Loucy (cell line): ENCODE measurements at regions not wholly inside any gene's neighbourhood (a gene's known extent, or its start where the extent isn't known, plus 50 kb on each side); places are given as distances from the start of the nearest gene placed in this dataset.

Experiments
- H2AFZ ChIP-seq: fragments of 200-600 bp; sonication (generic); 2 replicates; pipeline ENCODE4 v1.6.0; 2016; ENCODE audit warnings: antibody characterized with exemption, mild to moderate bottlenecking, low read length, moderate library complexity
- H3F3A ChIP-seq: fragments of 200-600 bp; 2 replicates; pipeline ENCODE4 v1.6.0; 2016; ENCODE audit warnings: antibody characterized with exemption, low read depth, mild to moderate bottlenecking
- H3K27me3 ChIP-seq: fragments of 200-600 bp; sonication (generic); 2 replicates; pipeline ENCODE4 v1.6.1; 2014; ENCODE audit warnings: low read length, mild to moderate bottlenecking; ENCODE audit not compliant: insufficient read depth, poor library complexity, severe bottlenecking
- H3K36me3 ChIP-seq: fragments of 200-600 bp; sonication (generic); 2 replicates; pipeline ENCODE4 v1.6.1; 2016; ENCODE audit warnings: low read length; ENCODE audit not compliant: insufficient read depth
- H3K4me1 ChIP-seq: fragments of 200-600 bp; sonication (generic); 2 replicates; pipeline ENCODE4 v1.5.1; 2014; ENCODE audit warnings: low read length, mild to moderate bottlenecking; ENCODE audit not compliant: insufficient read depth, poor library complexity, severe bottlenecking
- H3K4me2 ChIP-seq: fragments of 200-600 bp; sonication (generic); 2 replicates; pipeline ENCODE4 v1.6.0; 2014; ENCODE audit warnings: antibody characterized with exemption, low read length, low read depth, mild to moderate bottlenecking; ENCODE audit not compliant: poor library complexity, severe bottlenecking
- H3K4me3 ChIP-seq: fragments of 200-600 bp; sonication (generic); 2 replicates; pipeline ENCODE4 v1.5.1; 2014; ENCODE audit warnings: low read length, mild to moderate bottlenecking, mixed read lengths; ENCODE audit not compliant: poor library complexity, severe bottlenecking
- H3K79me2 ChIP-seq: fragments of 200-600 bp; sonication (generic); 2 replicates; pipeline ENCODE4 v1.6.1; 2014; ENCODE audit warnings: low read length; ENCODE audit not compliant: insufficient read depth
- H3K9ac ChIP-seq: fragments of 200-600 bp; sonication (generic); 2 replicates; pipeline ENCODE4 v1.6.0; 2014; ENCODE audit warnings: mild to moderate bottlenecking, low read depth, low read length, moderate library complexity; ENCODE audit not compliant: poor library complexity, severe bottlenecking
- H3K9me2 ChIP-seq: fragments of 200-600 bp; sonication (generic); replicated peaks from 2 replicates; pipeline ENCODE4 v1.6.1; 2016; ENCODE audit warnings: low read depth, low read length, mixed read lengths
- H3K9me3 ChIP-seq: fragments of 200-600 bp; sonication (generic); 2 replicates; pipeline ENCODE4 v1.6.1; 2014; ENCODE audit warnings: mild to moderate bottlenecking, antibody characterized with exemption, low read length, low read depth; ENCODE audit not compliant: insufficient read depth
- H4K20me1 ChIP-seq: fragments of 200-600 bp; sonication (generic); 2 replicates; pipeline ENCODE4 v1.6.0; 2014; ENCODE audit warnings: antibody characterized with exemption, low read length, mild to moderate bottlenecking; ENCODE audit not compliant: insufficient read depth, poor library complexity, severe bottlenecking
- CTCF ChIP-seq: fragments of 200-600 bp; sonication (generic); conservative IDR thresholded peaks from 2 replicates; pipeline ENCODE4 v1.5.1; 2014; ENCODE audit warnings: mild to moderate bottlenecking, antibody characterized with exemption, low read length
- EZH2phosphoT487 ChIP-seq: fragments of 200-600 bp; IDR thresholded peaks from 2 replicates; pipeline ENCODE4 v1.6.1; 2018; ENCODE audit warnings: antibody characterized with exemption, mild to moderate bottlenecking, moderate library complexity, borderline replicate concordance

DNA sequence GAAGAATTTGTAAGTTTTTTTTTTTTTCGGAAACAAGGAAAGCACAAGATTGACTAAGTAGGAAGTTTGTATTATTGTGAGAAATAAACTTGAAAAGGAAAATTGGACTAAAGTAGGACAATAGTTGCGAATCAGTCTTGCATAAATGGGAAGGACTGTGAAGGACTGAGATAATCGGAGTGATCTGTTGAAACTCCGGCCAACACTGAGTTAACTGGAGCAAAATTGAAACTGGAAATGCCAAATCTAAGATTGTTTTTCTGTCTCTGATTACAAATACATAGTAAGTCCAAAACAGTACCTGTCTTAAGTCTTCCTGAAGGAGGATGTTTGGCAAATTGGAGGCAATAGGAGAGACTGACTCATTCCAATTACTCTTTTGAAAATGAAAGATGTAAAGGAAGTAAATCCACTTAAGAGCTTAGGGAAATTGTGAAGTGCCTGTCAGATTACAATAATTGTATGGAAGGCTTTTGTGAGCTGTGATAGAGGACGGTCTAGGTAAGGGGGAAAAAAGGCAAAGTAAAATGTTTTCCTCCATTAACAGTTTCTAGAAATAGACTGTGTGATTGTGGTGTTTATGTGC, 204.9 kb upstream of the CYRIA start:
- no peaks in the 10 kb centered on the region for H4K20me1 ChIP-seq
- H3K4me1 ChIP-seq = no peaks in the 10 kb centered on the region
- no peak overlapping the region for H3K9ac ChIP-seq
- no peak overlapping the region for H2AFZ ChIP-seq
- no peak overlapping the region for H3K4me2 ChIP-seq
- no peaks in the 10 kb centered on the region for H3F3A ChIP-seq
- TF ChIP-seq EZH2phosphoT487 (no peak), CTCF (no peak)
- no peaks in the 10 kb centered on the region for H3K27me3 ChIP-seq
- H3K9me2 ChIP-seq = no peaks in the 10 kb centered on the region
- H3K4me3 ChIP-seq = no peak overlapping the region
- H3K36me3 ChIP-seq = no peaks in the 10 kb centered on the region
- H3K9me3 ChIP-seq = no peaks in the 10 kb centered on the region
- no peaks in the 10 kb centered on the region for H3K79me2 ChIP-seq

- Histone ChIP-seq H4K20me1 (no peaks in the 10 kb centered on the region), H3K4me2 (no peak overlapping the region), H3K9me3 (no peaks in the 10 kb centered on the region), H3K4me1 (no peaks in the 10 kb centered on the region), H3F3A (no peaks in the 10 kb centered on the region), H3K9me2 (no peaks in the 10 kb centered on the region), H3K4me3 (no peak overlapping the region), H3K79me2 (no peaks in the 10 kb centered on the region), H3K27me3 (no peaks in the 10 kb centered on the region), H2AFZ (no peak overlapping the region), H3K9ac (no peak overlapping the region), H3K36me3 (no peaks in the 10 kb centered on the region)
- no peak for TF ChIP-seq CTCF
- TF ChIP-seq EZH2phosphoT487 = no peak
Measured at GRCh38 chr2:16869711-16870110, 204.1 kb upstream of the CYRIA start.

GRCh38 chr2:16862471-16862870, 196.8 kb upstream of the CYRIA start:
- no peaks in the 10 kb centered on the region for H3K4me1 ChIP-seq
- H2AFZ ChIP-seq = no peak overlapping the region
- H3K27me3 ChIP-seq = no peaks in the 10 kb centered on the region
- no peaks in the 10 kb centered on the region for H3K9me3 ChIP-seq
- H3K79me2 ChIP-seq = no peaks in the 10 kb centered on the region
- no peaks in the 10 kb centered on the region for H3K36me3 ChIP-seq
- no peak for TF ChIP-seq CTCF
- no peak for TF ChIP-seq EZH2phosphoT487
- H3K4me3 ChIP-seq = no peak overlapping the region
- H3K4me2 ChIP-seq = no peak overlapping the region
- H3K9me2 ChIP-seq = no peaks in the 10 kb centered on the region
- H3F3A ChIP-seq = no peaks in the 10 kb centered on the region
- H4K20me1 ChIP-seq = no peaks in the 10 kb centered on the region
- H3K9ac ChIP-seq = no peak overlapping the region
